Panc1 (cell line): ENCODE measurements at regions not wholly inside any gene's neighbourhood (a gene's known extent, or its start where the extent isn't known, plus 50 kb on each side); places are given as distances from the start of the nearest gene placed in this dataset.

ENCODE experiments used
- ATAC-seq: fragments of 200-7000 bp; cut with Tn5 transposase; 2 replicates; pipeline ENCODE4 v1.9.1; 2020; ENCODE audit warnings: mild to moderate bottlenecking, moderate library complexity
- BruUV-seq: library from RNA; stranded (reverse); fragments of 400-500 nt; replicated peaks from 2 replicates; lab custom pipeline; 2021; lab: Mats Ljungman, UMichigan
- CTCF ChIA-PET: fragments of 300-600 bp; sonication (Branson Sonifier 250); formaldehyde crosslinking; loops from one replicate; lab custom pipeline; 2022; ENCODE audit warnings: antibody characterized with exemption; lab: Charles Lee
- POLR2A ChIA-PET: fragments of 300-600 bp; sonication (Branson Sonifier 250); formaldehyde crosslinking; loops from one replicate; lab custom pipeline; 2022; ENCODE audit warnings: antibody characterized with exemption; lab: Charles Lee
- DNase-seq: peaks from one replicate; pipeline ENCODE4 v3.0.0-alpha.2; 2010; ENCODE audit warnings: low read depth, low spot score
- H3K27ac ChIP-seq: 2 replicates; pipeline ENCODE4 v1.5.1; 2011; ENCODE audit warnings: mild to moderate bottlenecking, low read length, inconsistent platforms
- H3K27me3 ChIP-seq: fragments of 200-500 bp; sonication (Bioruptor generic); 2 replicates; pipeline ENCODE4 v1.6.0; 2014; ENCODE audit warnings: low read length, inconsistent platforms; ENCODE audit not compliant: control insufficient read depth, insufficient read depth
- H3K36me3 ChIP-seq: fragments of 200-500 bp; sonication (Bioruptor generic); 2 replicates; pipeline ENCODE4 v1.5.1; 2014; ENCODE audit warnings: inconsistent platforms, mild to moderate bottlenecking, low read length, moderate library complexity; ENCODE audit not compliant: control insufficient read depth, insufficient read depth
- H3K4me1 ChIP-seq: 2 replicates; pipeline ENCODE4 v1.5.1; 2011; ENCODE audit warnings: inconsistent platforms, mild to moderate bottlenecking, low read length, moderate library complexity; ENCODE audit not compliant: control insufficient read depth, insufficient read depth
- H3K4me3 ChIP-seq, 2 experiments: 2 replicates each; pipeline ENCODE4 v1.5.1; 2011 to 2012; ENCODE audit warnings: low read depth in 2 of 2, low read length in 2 of 2, mild to moderate bottlenecking in 2 of 2, inconsistent platforms in 1 of 2, moderate library complexity in 1 of 2
- H3K9me3 ChIP-seq: fragments of 200-500 bp; sonication (Bioruptor generic); 2 replicates; pipeline ENCODE4 v1.5.1; 2014; ENCODE audit warnings: low read depth, mild to moderate bottlenecking, inconsistent platforms, low read length, moderate library complexity; ENCODE audit not compliant: control insufficient read depth, insufficient read depth
- CTCF ChIP-seq: fragments of 450-650 bp; IDR thresholded peaks from 2 replicates; pipeline ENCODE4 v1.5.1; 2017; ENCODE audit warnings: mild to moderate bottlenecking
- POLR2AphosphoS5 ChIP-seq: IDR thresholded peaks from 2 replicates; pipeline ENCODE4 v1.6.1; 2012; ENCODE audit warnings: mild to moderate bottlenecking, low read depth, low read length, moderate library complexity
- SIN3A ChIP-seq: IDR thresholded peaks from 2 replicates; pipeline ENCODE4 v1.6.1; 2012; ENCODE audit warnings: low read depth, mild to moderate bottlenecking, low read length, moderate library complexity, borderline replicate concordance; ENCODE audit not compliant: insufficient read depth
- TCF7L2 ChIP-seq: IDR thresholded peaks from 2 replicates; pipeline ENCODE4 v1.6.1; 2011; ENCODE audit warnings: mild to moderate bottlenecking, low read depth, low read length, inconsistent platforms
- in situ Hi-C: cut with HindIII; loops from 2 replicates; pipeline ENCODE4 v1.10.0; 2016; ENCODE audit warnings: low sequenced_read_pairs, low pct_unique_long_range_greater_than_20kb
- intact Hi-C: fragments of 100-400 bp; cut with micrococcal nuclease; formaldehyde crosslinking; loops from one replicate; pipeline ENCODE4 v1.10.0; 2022; ENCODE audit not compliant: unreplicated experiment
- TF ChIP-seq, protein P1 (sequence below), 2 experiments: IDR thresholded peaks; 2 replicates each; pipeline ENCODE4 v1.6.1; 2011 to 2012; ENCODE audit warnings: low read depth in 2 of 2, control low read depth in 1 of 2, low read length in 1 of 2, mild to moderate bottlenecking in 1 of 2, moderate library complexity in 1 of 2; ENCODE audit not compliant: insufficient read depth in 1 of 2

DNA sequence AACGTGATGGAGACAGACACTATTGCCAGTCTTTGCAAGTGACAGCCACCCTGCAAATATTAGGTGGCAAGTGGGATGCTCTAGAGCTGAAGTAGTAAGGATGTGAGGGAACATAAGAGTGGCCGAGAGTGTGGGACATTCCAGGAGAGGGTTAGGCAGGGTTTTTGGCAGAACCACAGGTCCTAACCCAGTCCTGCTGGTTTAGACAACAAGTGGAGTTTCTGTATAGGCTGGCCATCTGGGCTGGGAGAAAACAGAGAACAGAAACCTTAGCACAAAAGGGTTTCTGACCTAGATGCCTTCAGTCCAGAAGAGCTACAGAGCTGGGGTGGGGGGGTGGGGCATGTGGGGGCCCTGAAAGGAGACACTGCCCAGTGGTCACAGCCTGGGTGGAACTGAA lies 107.4 kb downstream of the TMEM174 start:
- TF ChIP-seq, protein P1, sequence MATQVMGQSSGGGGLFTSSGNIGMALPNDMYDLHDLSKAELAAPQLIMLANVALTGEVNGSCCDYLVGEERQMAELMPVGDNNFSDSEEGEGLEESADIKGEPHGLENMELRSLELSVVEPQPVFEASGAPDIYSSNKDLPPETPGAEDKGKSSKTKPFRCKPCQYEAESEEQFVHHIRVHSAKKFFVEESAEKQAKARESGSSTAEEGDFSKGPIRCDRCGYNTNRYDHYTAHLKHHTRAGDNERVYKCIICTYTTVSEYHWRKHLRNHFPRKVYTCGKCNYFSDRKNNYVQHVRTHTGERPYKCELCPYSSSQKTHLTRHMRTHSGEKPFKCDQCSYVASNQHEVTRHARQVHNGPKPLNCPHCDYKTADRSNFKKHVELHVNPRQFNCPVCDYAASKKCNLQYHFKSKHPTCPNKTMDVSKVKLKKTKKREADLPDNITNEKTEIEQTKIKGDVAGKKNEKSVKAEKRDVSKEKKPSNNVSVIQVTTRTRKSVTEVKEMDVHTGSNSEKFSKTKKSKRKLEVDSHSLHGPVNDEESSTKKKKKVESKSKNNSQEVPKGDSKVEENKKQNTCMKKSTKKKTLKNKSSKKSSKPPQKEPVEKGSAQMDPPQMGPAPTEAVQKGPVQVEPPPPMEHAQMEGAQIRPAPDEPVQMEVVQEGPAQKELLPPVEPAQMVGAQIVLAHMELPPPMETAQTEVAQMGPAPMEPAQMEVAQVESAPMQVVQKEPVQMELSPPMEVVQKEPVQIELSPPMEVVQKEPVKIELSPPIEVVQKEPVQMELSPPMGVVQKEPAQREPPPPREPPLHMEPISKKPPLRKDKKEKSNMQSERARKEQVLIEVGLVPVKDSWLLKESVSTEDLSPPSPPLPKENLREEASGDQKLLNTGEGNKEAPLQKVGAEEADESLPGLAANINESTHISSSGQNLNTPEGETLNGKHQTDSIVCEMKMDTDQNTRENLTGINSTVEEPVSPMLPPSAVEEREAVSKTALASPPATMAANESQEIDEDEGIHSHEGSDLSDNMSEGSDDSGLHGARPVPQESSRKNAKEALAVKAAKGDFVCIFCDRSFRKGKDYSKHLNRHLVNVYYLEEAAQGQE (IDR thresholded peaks at IDR 0.05; ENCODE audit: insufficient read depth in 1 of 2, low read depth in 2 of 2, low read length in 1 of 2) = no peak
- TF ChIP-seq TCF7L2 (no peak), SIN3A (no peak), CTCF (no peak), POLR2AphosphoS5 (no peak)
- Histone ChIP-seq H3K27me3 (no peaks in the 10 kb centered on the region), H3K36me3 (no peaks in the 10 kb centered on the region), H3K4me3 (no peak overlapping the region), H3K4me1 (0 out of 2 replicates have a peak, but pooled peaks cover 5% of the 10 kb centered on the region), H3K27ac (no peak overlapping the region), H3K9me3 (no peaks in the 10 kb centered on the region)
- ChIA-PET CTCF (no interaction called here), POLR2A (no interaction called here)
- no TSS peak for BruUV-seq
- in situ Hi-C loops (no loop called here), intact Hi-C loops (no loop called here)
- ATAC-seq (no peak), DNase-seq (no peak)

DNA sequence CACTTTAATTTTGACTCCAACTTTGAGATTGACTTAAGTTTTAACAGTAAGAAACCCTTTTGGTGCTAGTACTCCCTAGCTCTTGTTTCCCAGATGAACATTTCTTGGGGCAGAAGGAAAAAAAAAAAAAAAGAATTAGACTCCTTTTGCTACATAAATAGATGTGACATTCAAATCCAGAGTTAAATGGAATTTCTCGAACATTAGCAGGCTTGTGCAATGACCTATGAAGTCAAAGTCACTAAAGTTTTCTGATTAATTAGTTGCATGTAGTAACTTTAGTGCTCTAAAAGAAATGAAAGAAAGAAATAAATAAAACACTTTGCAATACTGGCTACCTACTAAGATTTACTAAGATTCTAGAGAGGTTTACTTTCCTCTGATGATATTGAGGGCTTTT lies 106.8 kb downstream of the TMEM174 start:
- no peak for ATAC-seq
- CTCF ChIA-PET = interaction anchor here (0.6 kb wide), 1 partner anchor 116 kb away, joined by 4 read pairs; no protein-coding TSS in a partner anchor
- Histone ChIP-seq H3K4me3 (no peak overlapping the region), H3K27ac (no peak overlapping the region), H3K27me3 (no peaks in the 10 kb centered on the region), H3K9me3 (no peaks in the 10 kb centered on the region), H3K4me1 (0 out of 2 replicates have a peak, but pooled peaks cover 5% of the 10 kb centered on the region), H3K36me3 (no peaks in the 10 kb centered on the region)
- BruUV-seq = no TSS peak
- in situ Hi-C loops (no loop called here), intact Hi-C loops (no loop called here)
- no peak for DNase-seq
- POLR2A ChIA-PET = interaction anchor here (0.6 kb wide), 1 partner anchor 271 kb away, joined by 3 read pairs; no protein-coding TSS in a partner anchor
- no peak for TF ChIP-seq SIN3A
- TF ChIP-seq, protein P1 (IDR thresholded peaks at IDR 0.05; ENCODE audit: insufficient read depth in 1 of 2, low read depth in 2 of 2, low read length in 1 of 2) = no peak
- no peak for TF ChIP-seq CTCF
- no peak for TF ChIP-seq POLR2AphosphoS5
